22Rv1 (cell line): ENCODE measurements at regions not wholly inside any gene's neighbourhood (a gene's known extent, or its start where the extent isn't known, plus 50 kb on each side); places are given as distances from the start of the nearest gene placed in this dataset.
"Not testable (repeated sequence)": the region's sequence is repeated elsewhere in the genome, so short reads cannot be mapped to it uniquely, and the experiment has no call there.

Experiments used
- H3K27ac ChIP-seq: fragments of 450-650 bp; 2 replicates; pipeline ENCODE4 v1.5.1; 2017
- CTCF ChIP-seq: fragments of 450-650 bp; IDR thresholded peaks from 2 replicates; pipeline ENCODE4 v1.5.1; 2017; ENCODE audit warnings: mild to moderate bottlenecking
- ZFX ChIP-seq: fragments of 450-650 bp; IDR thresholded peaks from 2 replicates; pipeline ENCODE4 v1.6.1; 2017; ENCODE audit warnings: antibody characterized with exemption, borderline replicate concordance

- TF ChIP-seq ZFX (no peak), CTCF (peak; percentile 17)
- peak overlapping the region; percentile 92 for H3K27ac ChIP-seq
Measured at GRCh38 chr6:27694547-27694874, 217.7 kb downstream of the OR2B2 start.

GRCh38 chr6:27693766-27694546, 218.2 kb downstream of the OR2B2 start:
- H3K27ac ChIP-seq, result peak overlapping the region; percentile 92
- TF ChIP-seq CTCF, result peak; percentile 44
- TF ChIP-seq ZFX, result no peak

GRCh38 chr6:27692133-27692532, 219.2 kb upstream of the ZNF184 start:
- H3K27ac ChIP-seq, result not testable (repeated sequence)

- TF ChIP-seq ZFX (no peak), CTCF (no peak)
- H3K27ac ChIP-seq, result peak overlapping the region; percentile 83
Measured at GRCh38 chr6:27688014-27688586, 215.2 kb upstream of the ZNF184 start.

- TF ChIP-seq ZFX (no peak), CTCF (peak; percentile 90)
- peak overlapping the region; percentile 83 for H3K27ac ChIP-seq
Measured at GRCh38 chr6:27687154-27688013, 214.5 kb upstream of the ZNF184 start.

- H3K27ac ChIP-seq, result no peak overlapping the region
- TF ChIP-seq ZFX (no peak), CTCF (no peak)
Measured at GRCh38 chr6:27685279-27685678, 212.4 kb upstream of the ZNF184 start.

GRCh38 chr6:27684264-27685211, 211.6 kb upstream of the ZNF184 start:
- peak; percentile 3; the same call in 1 of the 2 replicates for TF ChIP-seq CTCF
- TF ChIP-seq ZFX, result no peak
- H3K27ac ChIP-seq, result peak overlapping the region; percentile 67
